ENCODE measurements at regions not wholly inside any gene's neighbourhood (a gene's known extent, or its start where the extent isn't known, plus 50 kb on each side); places are given as distances from the start of the nearest gene placed in this dataset.
"Not testable (repeated sequence)": the region's sequence is repeated elsewhere in the genome, so short reads cannot be mapped to it uniquely, and the experiment has no call there.

DNA sequence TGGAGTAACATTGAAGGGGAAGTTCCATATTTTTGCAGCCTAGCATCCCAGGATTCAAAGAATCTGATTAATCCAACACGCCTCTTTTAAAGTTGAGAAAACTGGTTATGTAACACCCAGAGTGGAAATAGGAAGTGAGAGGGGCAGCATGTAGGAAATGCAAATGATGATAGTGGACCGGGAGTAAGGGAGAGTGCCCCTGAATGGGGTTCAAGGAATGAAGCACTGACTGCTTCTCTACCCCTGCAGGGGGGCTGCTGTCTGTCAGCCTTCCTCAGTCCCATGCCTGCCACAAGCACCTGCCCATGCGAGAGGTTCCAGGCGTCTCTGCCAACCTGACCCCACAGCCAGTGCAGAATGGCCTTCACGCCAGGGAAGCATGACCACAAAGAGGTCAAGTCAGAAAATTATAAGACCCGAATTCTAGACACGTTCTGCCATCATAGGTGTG, 126.5 kb upstream of the CCND2 start:
- Mint-ChIP-seq H3K27me3 (no peaks in the 10 kb centered on the region), H3K4me1 (peaks cover 60% of the 10 kb centered on the region), H3K4me3 (no peak overlapping the region), H3K36me3 (ENCODE audit: insufficient read depth) (peaks cover 3% of the 10 kb centered on the region), H3K9me3 (no peaks in the 10 kb centered on the region), H3K27ac (ENCODE audit: low read depth) (peak overlapping the region; percentile 39)
- no peak for DNase-seq (ENCODE audit: low spot score in 2 of 2)
- ATAC-seq (replicated peaks; ENCODE audit: extremely low read depth, poor library complexity, severe bottlenecking) = no peak

DNA sequence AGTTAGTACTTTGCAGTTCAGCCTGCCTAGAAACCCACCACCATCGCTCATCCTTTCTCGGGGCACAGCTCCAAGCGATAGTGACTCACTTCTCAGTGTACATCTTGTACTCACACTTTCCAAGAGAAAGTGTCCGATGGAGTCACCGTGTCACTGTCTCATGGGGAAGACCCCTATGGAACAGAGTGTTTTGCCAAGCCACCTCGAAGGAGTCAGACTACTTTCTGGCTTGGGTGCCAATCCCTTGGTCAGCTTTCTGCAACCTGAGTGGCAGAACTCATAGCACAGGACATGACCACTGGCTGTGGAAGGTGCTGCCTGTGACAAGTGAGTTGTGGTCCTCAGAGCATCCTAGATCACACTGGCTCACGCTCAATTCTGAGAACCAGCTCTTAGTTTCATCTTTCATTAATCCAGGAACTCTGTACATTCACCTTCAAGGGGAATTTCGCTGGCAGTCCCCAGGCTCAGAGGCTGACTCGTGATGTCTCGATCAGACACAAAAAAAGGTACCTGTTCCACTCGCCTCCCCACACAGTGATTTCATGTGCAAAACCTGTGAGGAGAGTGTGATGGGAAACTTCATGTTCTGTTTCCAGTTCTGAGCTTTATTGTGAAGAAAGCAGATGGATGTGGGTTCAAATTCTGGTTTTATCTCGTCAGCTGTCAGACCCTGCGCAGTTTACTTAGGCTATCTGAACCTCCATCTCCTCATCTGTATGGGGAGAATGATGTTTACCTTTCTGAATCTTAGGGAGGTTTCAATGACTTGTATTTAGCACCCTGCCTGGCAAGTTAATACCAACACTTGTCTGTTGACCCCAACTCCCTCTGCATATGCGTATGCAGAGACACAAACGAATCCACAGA, 127.3 kb upstream of the CCND2 start:
- peaks cover 66% of the 10 kb centered on the region for H3K4me1 Mint-ChIP-seq
- ATAC-seq (replicated peaks; ENCODE audit: extremely low read depth, poor library complexity, severe bottlenecking) = no peak
- no peaks in the 10 kb centered on the region for H3K9me3 Mint-ChIP-seq
- peak overlapping the region; percentile 39 for H3K27ac Mint-ChIP-seq (ENCODE audit: low read depth)
- no peak for DNase-seq (ENCODE audit: low spot score in 2 of 2)
- H3K27me3 Mint-ChIP-seq = no peaks in the 10 kb centered on the region
- H3K36me3 Mint-ChIP-seq (ENCODE audit: insufficient read depth) = peaks cover 3% of the 10 kb centered on the region
- no peak overlapping the region for H3K4me3 Mint-ChIP-seq

DNA sequence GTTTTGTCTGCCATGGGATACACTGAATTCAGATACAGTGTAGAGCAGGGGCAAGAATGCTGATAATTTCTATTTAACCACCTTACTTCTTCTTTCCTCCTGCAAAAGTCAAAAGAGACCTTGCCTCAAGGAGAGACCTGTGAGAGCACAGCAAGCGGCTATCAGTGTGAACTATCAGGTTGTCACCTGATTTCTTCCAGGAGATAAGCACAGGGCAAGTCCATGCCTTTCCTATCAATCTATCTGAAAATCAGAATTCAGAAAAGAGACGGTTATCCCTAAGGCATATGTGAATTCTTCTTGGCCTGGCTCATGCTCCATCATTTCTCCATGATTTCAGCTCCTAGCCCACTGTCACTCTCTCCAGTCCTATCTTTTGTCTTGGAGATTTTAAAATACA, 128.9 kb upstream of the CCND2 start:
- DNase-seq (ENCODE audit: low spot score in 2 of 2) (no peak), ATAC-seq (replicated peaks; ENCODE audit: extremely low read depth, poor library complexity, severe bottlenecking) (no peak)
- Mint-ChIP-seq H3K4me1 (peaks cover 66% of the 10 kb centered on the region), H3K36me3 (ENCODE audit: insufficient read depth) (peaks cover 3% of the 10 kb centered on the region), H3K4me3 (peak overlapping the region; percentile 8), H3K27ac (ENCODE audit: low read depth) (no peak overlapping the region), H3K27me3 (no peaks in the 10 kb centered on the region), H3K9me3 (no peaks in the 10 kb centered on the region)

DNA sequence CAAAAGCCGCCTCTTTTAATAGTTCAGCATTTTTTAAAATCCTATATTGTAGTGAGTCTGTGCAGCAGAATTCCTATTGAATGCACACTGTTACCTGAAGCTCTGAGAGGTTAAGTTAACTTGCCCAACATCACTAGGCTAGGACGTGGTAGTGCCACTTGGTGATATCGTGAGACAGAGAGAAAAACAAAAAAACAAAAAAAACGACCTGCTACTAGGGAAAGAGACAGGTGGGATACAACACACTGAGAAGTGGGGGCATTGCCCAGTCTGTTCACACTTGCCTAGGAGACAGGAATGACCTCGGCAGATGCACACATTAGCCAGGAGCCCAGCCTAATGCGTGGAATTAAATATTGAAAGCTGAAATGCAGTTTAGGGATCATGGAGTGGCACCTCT, 129.7 kb upstream of the CCND2 start:
- Mint-ChIP-seq H3K9me3 (no peaks in the 10 kb centered on the region), H3K4me1 (peaks cover 63% of the 10 kb centered on the region), H3K27ac (ENCODE audit: low read depth) (no peak overlapping the region), H3K27me3 (no peaks in the 10 kb centered on the region), H3K36me3 (ENCODE audit: insufficient read depth) (peaks cover 6% of the 10 kb centered on the region), H3K4me3 (no peak overlapping the region)
- DNase-seq (ENCODE audit: low spot score in 2 of 2) (no peak), ATAC-seq (replicated peaks; ENCODE audit: extremely low read depth, poor library complexity, severe bottlenecking) (peak; percentile 47)

DNA sequence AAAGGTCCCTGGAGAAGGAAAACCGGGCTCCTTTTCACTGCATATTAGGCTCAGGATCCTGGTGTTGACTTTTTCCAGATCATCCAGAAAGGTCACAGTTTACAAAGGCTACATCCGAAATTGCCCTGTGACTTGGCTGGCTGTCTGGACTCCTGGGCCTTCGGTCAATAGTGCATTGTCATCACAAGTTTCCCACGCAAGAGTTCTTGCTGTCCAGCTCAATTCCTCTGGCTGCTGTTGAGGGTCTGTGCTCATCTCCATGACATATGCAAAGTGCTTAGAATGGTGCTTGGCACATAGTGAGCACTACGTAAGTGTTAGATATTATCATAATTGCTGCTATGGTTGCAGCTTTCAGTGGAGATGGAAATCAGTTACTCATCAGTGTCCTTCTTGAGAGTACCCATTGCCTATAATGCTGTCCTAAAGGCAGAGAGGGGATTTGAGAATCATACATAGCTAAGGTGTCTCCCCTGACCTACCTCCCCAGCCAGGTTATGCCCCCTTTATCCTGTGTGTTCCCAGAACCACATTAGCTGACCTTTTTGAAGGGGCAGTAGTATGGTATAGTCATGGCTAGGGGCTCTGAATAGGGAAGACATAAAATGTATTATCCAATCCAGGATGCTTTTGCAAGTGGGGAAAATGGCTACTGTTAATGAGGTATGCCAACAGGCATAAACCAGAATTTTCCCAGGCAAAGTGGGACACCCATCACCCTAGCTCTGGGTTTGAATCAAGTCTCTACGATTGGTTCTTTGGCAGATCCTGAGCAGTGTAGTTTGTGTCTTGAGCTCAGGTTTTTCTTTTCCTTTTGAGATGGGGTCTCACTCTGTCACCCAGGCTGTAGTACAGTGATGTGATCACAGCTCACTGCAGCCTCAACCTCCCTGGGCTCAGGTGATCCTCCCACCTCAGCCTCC, 132.0 kb upstream of the CCND2 start:
- Mint-ChIP-seq H3K27ac (ENCODE audit: low read depth) (peak overlapping the region; percentile 94), H3K9me3 (no peaks in the 10 kb centered on the region), H3K4me1 (peaks cover 48% of the 10 kb centered on the region), H3K4me3 (peak overlapping the region; percentile 89), H3K36me3 (ENCODE audit: insufficient read depth) (peaks cover 6% of the 10 kb centered on the region), H3K27me3 (no peaks in the 10 kb centered on the region)
- DNase-seq (ENCODE audit: low spot score in 2 of 2) (no peak), ATAC-seq (replicated peaks; ENCODE audit: extremely low read depth, poor library complexity, severe bottlenecking) (no peak)

DNA sequence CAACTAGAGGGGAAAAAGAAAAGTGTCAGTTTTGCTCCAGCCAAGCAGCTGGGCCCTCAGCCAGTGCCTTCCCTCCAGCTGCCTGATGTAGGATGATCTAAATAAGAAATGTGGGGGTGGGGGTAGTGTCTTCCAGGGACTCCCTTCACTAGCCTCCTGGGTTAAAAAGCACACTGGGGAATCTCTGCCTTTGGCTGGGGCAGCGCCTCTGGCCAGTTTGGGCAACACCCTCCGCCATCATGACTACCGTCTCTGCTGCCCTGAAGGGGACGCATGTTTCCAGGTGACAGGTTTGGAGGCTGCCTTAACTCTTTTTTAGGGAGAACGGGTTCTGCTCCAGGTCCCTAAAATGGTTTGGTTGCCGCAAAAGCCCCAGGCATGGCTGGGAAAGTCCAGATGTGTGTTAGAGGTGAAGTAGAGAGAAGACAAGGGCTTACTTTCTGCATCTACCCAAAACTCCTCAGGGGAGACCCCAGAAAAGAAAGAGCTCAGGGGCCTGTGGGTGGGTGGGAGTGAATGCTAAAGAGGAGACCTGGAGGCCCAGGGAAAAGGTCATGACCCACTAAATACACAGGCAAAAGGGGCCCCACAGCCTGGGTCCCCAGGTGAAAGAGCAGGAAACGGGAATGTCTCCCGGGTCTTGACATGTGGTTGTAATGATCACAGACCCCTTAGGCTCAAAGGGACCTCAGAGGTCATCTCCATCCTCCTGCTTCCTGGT, 132.8 kb upstream of the CCND2 start:
- Mint-ChIP-seq H3K4me3 (no peak overlapping the region), H3K9me3 (no peaks in the 10 kb centered on the region), H3K27me3 (no peaks in the 10 kb centered on the region), H3K36me3 (ENCODE audit: insufficient read depth) (peaks cover 6% of the 10 kb centered on the region), H3K27ac (ENCODE audit: low read depth) (no peak overlapping the region), H3K4me1 (peaks cover 51% of the 10 kb centered on the region)
- DNase-seq (ENCODE audit: low spot score in 2 of 2) = no peak
- no peak for ATAC-seq (replicated peaks; ENCODE audit: extremely low read depth, poor library complexity, severe bottlenecking)

DNA sequence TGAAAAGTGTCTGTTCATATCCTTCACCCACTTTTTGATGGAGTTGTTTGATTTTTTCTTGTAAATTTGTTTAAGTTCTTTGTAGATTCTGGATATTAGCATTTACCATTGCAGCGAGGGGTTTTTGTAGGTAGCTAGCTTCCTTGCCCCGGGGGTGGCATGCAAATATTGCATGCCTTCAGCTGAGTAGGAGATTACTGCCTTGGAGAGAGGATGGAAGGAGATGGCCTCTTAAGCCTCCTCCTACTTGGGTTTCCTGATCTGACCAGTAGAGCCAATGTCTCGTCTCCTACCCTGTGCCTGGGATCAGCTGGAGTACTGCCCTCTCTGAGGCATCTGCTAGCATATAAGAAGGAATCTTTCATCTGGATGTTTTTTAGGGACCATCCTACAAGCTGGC, 134.4 kb upstream of the CCND2 start:
- Mint-ChIP-seq H3K27me3 (no peaks in the 10 kb centered on the region), H3K9me3 (no peaks in the 10 kb centered on the region), H3K4me1 (peaks cover 40% of the 10 kb centered on the region), H3K4me3 (no peak overlapping the region), H3K36me3 (ENCODE audit: insufficient read depth) (peaks cover 6% of the 10 kb centered on the region), H3K27ac (ENCODE audit: low read depth) (no peak overlapping the region)
- ATAC-seq (replicated peaks; ENCODE audit: extremely low read depth, poor library complexity, severe bottlenecking) = no peak
- no peak for DNase-seq (ENCODE audit: low spot score in 2 of 2)

DNA sequence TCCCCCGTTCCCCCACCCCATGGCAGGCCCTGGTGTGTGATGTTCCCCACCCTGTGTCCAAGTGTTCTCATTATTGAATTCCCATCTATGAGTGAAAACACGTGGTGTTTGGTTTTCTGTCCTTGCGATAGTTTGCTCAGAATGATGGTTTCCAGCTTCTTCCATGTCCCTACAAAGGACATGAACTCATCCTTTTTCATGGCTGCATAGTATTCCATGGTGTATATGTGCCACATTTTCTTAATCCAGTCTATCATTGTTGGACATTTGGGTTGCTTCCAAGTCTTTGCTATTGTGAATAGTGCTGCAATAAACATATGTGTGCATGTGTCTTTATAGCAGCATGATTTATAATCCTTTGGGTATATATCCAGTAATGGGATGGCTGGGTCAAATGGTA, 135.0 kb upstream of the CCND2 start:
- H3K9me3 Mint-ChIP-seq; ATAC-seq (replicated peaks; ENCODE audit: extremely low read depth, poor library complexity, severe bottlenecking); H3K4me3 Mint-ChIP-seq; H3K27ac Mint-ChIP-seq (ENCODE audit: low read depth); H3K27me3 Mint-ChIP-seq; DNase-seq (ENCODE audit: low spot score in 2 of 2); H3K36me3 Mint-ChIP-seq (ENCODE audit: insufficient read depth): not testable (repeated sequence)
- peaks cover 34% of the 10 kb centered on the region for H3K4me1 Mint-ChIP-seq

DNA sequence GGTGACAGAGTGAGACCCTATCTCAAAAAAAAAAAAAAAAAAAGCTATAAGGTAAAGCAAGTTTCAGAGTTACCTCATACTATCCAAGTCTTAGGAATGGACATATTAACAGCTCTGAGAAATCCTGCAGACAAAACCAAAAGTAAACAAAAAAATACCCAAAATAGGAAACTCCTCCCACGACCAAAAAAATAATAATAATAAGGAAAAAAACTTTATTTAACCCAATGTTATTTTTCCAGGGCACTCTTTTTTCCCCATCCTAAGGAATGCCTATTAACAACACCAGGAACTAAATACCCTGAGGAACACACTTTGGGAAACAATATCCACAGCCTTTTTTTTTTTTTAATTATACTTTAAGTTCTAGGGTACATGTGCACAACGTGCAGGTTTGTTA, 135.5 kb upstream of the CCND2 start:
- DNase-seq (ENCODE audit: low spot score in 2 of 2) (no peak), ATAC-seq (replicated peaks; ENCODE audit: extremely low read depth, poor library complexity, severe bottlenecking) (no peak)
- Mint-ChIP-seq H3K9me3 (no peaks in the 10 kb centered on the region), H3K4me1 (peaks cover 31% of the 10 kb centered on the region), H3K4me3 (no peak overlapping the region), H3K27me3 (no peaks in the 10 kb centered on the region), H3K36me3 (ENCODE audit: insufficient read depth) (peaks cover 6% of the 10 kb centered on the region), H3K27ac (ENCODE audit: low read depth) (no peak overlapping the region)

DNA sequence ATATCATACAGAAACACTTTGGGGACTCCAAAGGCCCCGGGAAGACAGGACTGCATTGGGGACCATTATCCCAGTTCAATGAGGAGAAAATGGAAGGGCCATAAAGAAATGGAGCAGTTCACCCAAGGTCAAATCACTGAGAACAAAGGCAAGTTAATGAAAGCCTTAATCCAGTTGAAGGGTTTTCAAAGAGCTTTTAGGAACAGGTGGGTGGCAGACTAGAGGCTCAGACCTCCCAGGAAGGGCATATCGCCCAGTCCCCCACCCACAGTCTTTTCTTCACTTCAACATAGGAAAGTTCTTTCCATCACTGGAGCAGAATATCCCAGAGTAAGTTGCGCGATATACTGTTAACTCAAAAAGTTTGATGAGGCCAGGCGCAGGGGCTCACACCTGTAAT, 136.1 kb upstream of the CCND2 start:
- Mint-ChIP-seq H3K4me1 (peaks cover 25% of the 10 kb centered on the region), H3K27me3 (no peaks in the 10 kb centered on the region), H3K9me3 (no peaks in the 10 kb centered on the region), H3K36me3 (ENCODE audit: insufficient read depth) (peaks cover 3% of the 10 kb centered on the region), H3K27ac (ENCODE audit: low read depth) (no peak overlapping the region), H3K4me3 (no peak overlapping the region)
- ATAC-seq (replicated peaks; ENCODE audit: extremely low read depth, poor library complexity, severe bottlenecking) (no peak), DNase-seq (ENCODE audit: low spot score in 2 of 2) (no peak)

DNA sequence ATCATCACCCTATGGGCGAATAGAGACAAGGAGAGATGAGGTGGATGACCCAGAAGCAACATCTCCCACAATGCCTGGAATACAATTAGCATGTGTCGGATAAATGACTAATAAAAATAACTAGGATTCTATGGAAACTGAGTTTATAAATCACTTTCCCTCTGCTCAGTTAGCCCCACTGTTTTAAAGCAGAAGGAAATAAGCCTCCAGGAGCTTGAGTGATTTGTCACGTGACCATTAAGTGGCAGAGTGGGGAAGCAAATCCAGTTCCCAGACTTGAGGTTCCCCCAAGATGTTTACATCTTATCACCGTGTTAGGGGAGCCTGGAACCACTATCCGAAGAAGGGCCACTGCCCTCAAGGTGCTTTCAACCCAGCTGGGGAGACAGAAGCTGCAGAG, 136.5 kb upstream of the CCND2 start:
- no peaks in the 10 kb centered on the region for H3K27me3 Mint-ChIP-seq
- no peak overlapping the region for H3K27ac Mint-ChIP-seq (ENCODE audit: low read depth)
- H3K4me3 Mint-ChIP-seq = no peak overlapping the region
- H3K9me3 Mint-ChIP-seq = no peaks in the 10 kb centered on the region
- DNase-seq (ENCODE audit: low spot score in 2 of 2) = no peak
- ATAC-seq (replicated peaks; ENCODE audit: extremely low read depth, poor library complexity, severe bottlenecking) = no peak
- peaks cover 3% of the 10 kb centered on the region for H3K36me3 Mint-ChIP-seq (ENCODE audit: insufficient read depth)
- H3K4me1 Mint-ChIP-seq = peaks cover 21% of the 10 kb centered on the region

DNA sequence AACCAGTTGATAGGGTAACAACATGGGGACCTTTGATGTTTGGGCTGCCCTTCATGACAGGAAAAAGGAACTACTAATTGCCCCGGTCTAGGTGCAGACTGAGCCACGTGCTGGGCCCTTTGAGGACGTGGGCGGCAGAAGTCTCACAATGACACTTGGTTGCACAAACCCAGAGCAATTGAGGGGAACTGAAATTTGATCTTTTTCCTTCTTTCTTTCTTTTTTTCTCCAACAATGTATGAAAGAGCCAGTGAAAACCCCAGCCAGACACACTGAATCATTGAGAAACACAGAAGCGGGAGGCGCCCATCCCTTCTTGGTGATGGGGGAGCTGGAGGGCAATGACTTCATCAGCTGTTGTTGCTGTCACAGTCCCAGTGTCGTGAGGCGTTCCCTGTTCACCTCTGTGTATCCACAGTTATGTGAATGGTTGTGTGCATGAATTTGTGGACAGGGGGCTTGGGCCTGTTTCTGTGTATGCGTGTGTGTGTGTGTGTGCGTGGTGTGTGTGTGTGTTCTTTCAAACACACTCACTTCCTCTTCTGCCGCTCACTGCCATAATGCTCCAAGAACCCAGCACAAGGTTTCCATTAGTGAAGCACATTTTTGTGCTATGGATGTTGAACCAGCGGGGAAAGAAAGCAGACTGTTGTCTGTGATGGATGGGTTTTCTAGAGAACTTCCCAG, 137.5 kb upstream of the CCND2 start:
- Mint-ChIP-seq H3K36me3 (ENCODE audit: insufficient read depth) (peaks cover 3% of the 10 kb centered on the region), H3K27ac (ENCODE audit: low read depth) (no peak overlapping the region), H3K9me3 (no peaks in the 10 kb centered on the region), H3K4me1 (peaks cover 15% of the 10 kb centered on the region), H3K27me3 (no peaks in the 10 kb centered on the region), H3K4me3 (no peak overlapping the region)
- ATAC-seq (replicated peaks; ENCODE audit: extremely low read depth, poor library complexity, severe bottlenecking) = peak; percentile 28
- no peak for DNase-seq (ENCODE audit: low spot score in 2 of 2)

Measured in central memory CD8-positive, alpha-beta T cell (primary cell).